GM23248 (cell line): ENCODE measurements at regions not wholly inside any gene's neighbourhood (a gene's known extent, or its start where the extent isn't known, plus 50 kb on each side); places are given as distances from the start of the nearest gene placed in this dataset.
"Not testable (repeated sequence)": the region's sequence is repeated elsewhere in the genome, so short reads cannot be mapped to it uniquely, and the experiment has no call there.

ENCODE experiments used
- DNase-seq: peaks from one replicate; pipeline ENCODE4 v3.0.0-alpha.2; 2015
- H2AFZ ChIP-seq: fragments of 200-600 bp; sonication (generic); 2 replicates; pipeline ENCODE4 v1.6.1; 2016; ENCODE audit warnings: antibody characterized with exemption
- H3F3A ChIP-seq: fragments of 200-600 bp; sonication (generic); 2 replicates; pipeline ENCODE4 v1.6.1; 2016; ENCODE audit warnings: mild to moderate bottlenecking, antibody characterized with exemption, mixed run types; ENCODE audit not compliant: insufficient read depth
- H3K27ac ChIP-seq: fragments of 200-600 bp; sonication (generic); 2 replicates; pipeline ENCODE4 v1.5.1; 2016; ENCODE audit warnings: mild to moderate bottlenecking
- H3K27me3 ChIP-seq: fragments of 200-600 bp; sonication (generic); replicated peaks from 2 replicates; pipeline ENCODE4 v1.6.1; 2016; ENCODE audit warnings: mild to moderate bottlenecking; ENCODE audit not compliant: insufficient read depth
- H3K36me3 ChIP-seq: fragments of 200-600 bp; sonication (generic); 2 replicates; pipeline ENCODE4 v1.6.1; 2016; ENCODE audit warnings: low read depth, mild to moderate bottlenecking
- H3K4me1 ChIP-seq: fragments of 200-600 bp; sonication (generic); 2 replicates; pipeline ENCODE4 v1.6.1; 2016; ENCODE audit warnings: mild to moderate bottlenecking; ENCODE audit not compliant: insufficient read depth
- H3K4me2 ChIP-seq: fragments of 200-600 bp; sonication (generic); one replicate; pipeline ENCODE4 v1.6.1; 2016; ENCODE audit warnings: mild to moderate bottlenecking; ENCODE audit not compliant: unreplicated experiment
- H3K4me3 ChIP-seq: fragments of 200-600 bp; sonication (generic); 2 replicates; pipeline ENCODE4 v1.5.1; 2016; ENCODE audit warnings: mild to moderate bottlenecking
- H3K79me2 ChIP-seq: fragments of 200-600 bp; sonication (generic); 2 replicates; pipeline ENCODE4 v1.6.1; 2016; ENCODE audit warnings: mild to moderate bottlenecking; ENCODE audit not compliant: insufficient read depth
- H3K9ac ChIP-seq: fragments of 200-600 bp; sonication (generic); 2 replicates; pipeline ENCODE4 v1.6.1; 2016; ENCODE audit warnings: mild to moderate bottlenecking
- H3K9me2 ChIP-seq: fragments of 200-600 bp; sonication (generic); 2 replicates; pipeline ENCODE4 v1.6.1; 2016; ENCODE audit warnings: mixed run types, mild to moderate bottlenecking, moderate library complexity; ENCODE audit not compliant: insufficient read depth
- H3K9me3 ChIP-seq: fragments of 200-600 bp; sonication (generic); one replicate; pipeline ENCODE4 v1.6.1; 2017; ENCODE audit warnings: low read depth
- H4K20me1 ChIP-seq: fragments of 200-600 bp; sonication (generic); 2 replicates; pipeline ENCODE4 v1.6.0; 2016; ENCODE audit not compliant: insufficient read depth
- WGBS, 2 experiments: methylation state at CpG; one replicate each; pipeline ENCODE4 v1.1.6; 2015 to 2017; ENCODE audit warnings: low lambda C conversion rate in 2 of 2, low coverage in 1 of 2; ENCODE audit errors: missing lambda C conversion rate in 2 of 2; 5-methylcytosine and 5-hydroxymethylcytosine counted together
- in situ Hi-C: fragments of 300-500 bp; cut with MboI; formaldehyde crosslinking; loops from 2 replicates; pipeline ENCODE4 v1.15.0; 2020

DNA sequence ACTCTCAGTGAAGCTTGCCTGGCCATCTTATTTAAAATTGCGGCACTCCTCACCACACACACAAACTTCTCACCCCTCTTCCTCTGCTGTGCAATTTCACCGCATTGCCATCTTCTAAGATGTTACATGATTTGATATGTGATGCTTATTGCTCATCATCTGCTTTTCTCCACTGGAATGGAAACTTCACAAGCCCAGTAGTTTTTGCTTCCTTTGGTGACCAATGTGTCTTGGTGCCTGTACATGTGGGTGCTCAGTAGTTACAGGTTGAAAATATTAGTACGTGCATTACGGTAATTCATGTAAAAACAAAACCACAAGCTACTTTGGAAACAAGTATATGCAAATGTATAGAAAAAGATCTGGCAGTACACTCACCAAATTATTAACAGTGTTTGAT is 99.2 kb downstream of the SPDYE17 start:
- H3K36me3 ChIP-seq, in situ Hi-C loops, H3K9me2 ChIP-seq, H3K79me2 ChIP-seq, H3K27ac ChIP-seq, H3K4me2 ChIP-seq, H3F3A ChIP-seq, H3K4me1 ChIP-seq, H2AFZ ChIP-seq, H3K9ac ChIP-seq, DNase-seq, H3K27me3 ChIP-seq, H4K20me1 ChIP-seq, H3K4me3 ChIP-seq, H3K9me3 ChIP-seq: not testable (repeated sequence)
- 72 to 80% methylated on average over 4 of the region's 4 CpGs for WGBS, 2 experiments

DNA sequence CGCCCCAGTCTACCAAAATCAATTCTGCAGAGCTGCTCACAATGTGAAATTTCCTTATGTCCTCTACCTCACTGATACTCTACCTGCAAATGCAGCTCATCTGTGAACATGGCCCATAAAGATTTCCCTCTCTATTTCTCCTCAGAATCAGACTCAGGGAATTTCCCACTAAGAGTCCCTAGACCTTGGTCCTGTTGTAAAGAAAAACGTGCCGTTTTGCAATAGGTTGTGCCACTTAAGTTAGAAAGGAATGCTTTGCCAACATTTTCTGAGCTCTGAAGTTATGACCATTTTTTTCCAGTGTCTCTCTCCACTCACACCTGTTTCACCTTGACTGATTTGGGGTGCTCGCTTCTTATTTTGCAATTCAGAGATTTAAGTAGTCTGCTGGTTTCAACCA is 100.7 kb downstream of the SPDYE17 start:
- H3K79me2 ChIP-seq, H3F3A ChIP-seq, H3K9me3 ChIP-seq, H3K27me3 ChIP-seq, H4K20me1 ChIP-seq, DNase-seq, H3K9me2 ChIP-seq, H3K36me3 ChIP-seq, H3K4me1 ChIP-seq, H2AFZ ChIP-seq, in situ Hi-C loops, H3K9ac ChIP-seq, H3K27ac ChIP-seq, H3K4me2 ChIP-seq, H3K4me3 ChIP-seq: not testable (repeated sequence)
- 35 to 49% methylated on average over 3 of the region's 4 CpGs for WGBS, 2 experiments

DNA sequence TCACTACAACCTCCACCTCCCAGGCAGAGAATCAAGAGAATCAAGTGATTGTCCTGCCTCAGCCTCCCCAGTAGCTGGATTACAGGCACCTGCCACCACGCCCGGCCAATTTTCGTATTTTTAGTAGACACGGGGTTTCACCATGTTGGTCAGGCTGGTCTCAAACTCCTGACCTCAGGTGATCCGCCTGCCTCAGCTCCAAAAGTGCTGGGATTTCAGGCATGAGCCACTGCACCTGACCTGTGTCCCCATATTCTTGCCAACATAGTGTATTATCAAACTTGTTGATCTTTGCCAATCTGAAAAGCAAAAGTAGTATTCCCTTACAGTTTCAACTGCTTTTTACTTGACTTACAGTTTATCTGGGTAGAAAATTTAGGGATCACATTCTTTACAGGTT is 101.7 kb downstream of the SPDYE17 start:
- H3K9ac ChIP-seq, H3K9me2 ChIP-seq, H3K4me3 ChIP-seq, H3F3A ChIP-seq, in situ Hi-C loops, H4K20me1 ChIP-seq, H2AFZ ChIP-seq, H3K27me3 ChIP-seq, H3K27ac ChIP-seq, H3K9me3 ChIP-seq, DNase-seq, H3K79me2 ChIP-seq, H3K36me3 ChIP-seq, H3K4me1 ChIP-seq, H3K4me2 ChIP-seq: not testable (repeated sequence)
- 55 to 59% methylated on average over 5 of the region's 5 CpGs for WGBS, 2 experiments

DNA sequence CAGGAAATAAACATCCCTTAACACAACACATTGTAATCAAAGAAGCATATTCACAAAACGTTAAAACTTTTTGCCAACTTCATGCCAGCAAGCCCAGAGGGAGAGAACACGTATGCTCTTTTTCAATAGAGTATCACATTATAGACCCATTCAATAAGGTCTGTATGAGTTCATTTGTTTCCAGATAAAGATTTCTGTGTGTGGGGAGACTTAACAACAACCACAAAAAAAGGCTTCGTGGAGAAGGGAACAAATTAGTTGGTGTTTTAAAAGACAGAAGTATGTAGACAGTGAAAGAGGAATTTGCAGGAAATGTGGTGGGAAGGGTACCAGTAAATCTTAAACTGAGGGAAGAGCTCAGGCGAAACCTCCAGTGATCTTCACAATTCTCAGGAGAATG is 103.4 kb downstream of the SPDYE17 start:
- H3K36me3 ChIP-seq, H3K9ac ChIP-seq, H3K4me1 ChIP-seq, H2AFZ ChIP-seq, DNase-seq, H3F3A ChIP-seq, H3K27ac ChIP-seq, H3K4me2 ChIP-seq, H3K9me2 ChIP-seq, in situ Hi-C loops, H3K9me3 ChIP-seq, H3K27me3 ChIP-seq, H4K20me1 ChIP-seq, H3K79me2 ChIP-seq, H3K4me3 ChIP-seq: not testable (repeated sequence)
- WGBS, 2 experiments: 21 to 23% methylated on average over 4 of the region's 4 CpGs

DNA sequence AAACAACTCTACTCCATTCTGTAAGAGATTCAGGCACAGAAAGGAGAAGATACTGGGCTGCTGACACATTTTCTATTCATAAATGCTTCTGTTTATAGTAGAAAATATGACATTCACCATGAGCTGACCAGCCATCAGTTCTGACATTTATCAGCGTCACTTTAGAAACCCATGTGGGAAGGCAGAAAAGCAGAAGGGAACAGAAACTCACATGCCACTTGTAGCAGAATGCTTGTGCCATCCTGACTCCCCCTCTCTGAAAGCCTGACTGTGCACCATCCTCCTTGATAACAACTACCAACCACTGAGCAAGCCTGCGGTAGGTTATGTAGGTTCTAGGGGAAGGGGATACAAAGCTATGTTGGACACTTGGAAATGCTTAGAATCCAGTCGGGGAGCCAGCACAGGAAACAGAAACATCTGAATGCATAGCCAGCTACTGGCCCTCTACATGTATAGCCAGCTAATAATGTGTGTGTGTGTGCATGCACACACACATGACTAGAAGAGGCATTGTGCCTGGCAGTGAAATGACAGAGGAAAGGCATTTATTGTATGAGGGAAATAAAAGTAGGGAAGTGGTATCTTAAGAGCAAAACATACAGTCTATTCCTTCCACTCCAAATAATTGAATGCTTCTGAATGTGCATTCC is 104.3 kb downstream of the SPDYE17 start:
- H3K4me3 ChIP-seq, H2AFZ ChIP-seq, DNase-seq, H4K20me1 ChIP-seq, H3F3A ChIP-seq, H3K27ac ChIP-seq, H3K79me2 ChIP-seq, H3K4me2 ChIP-seq, in situ Hi-C loops, H3K9me2 ChIP-seq, H3K4me1 ChIP-seq, H3K9ac ChIP-seq, H3K9me3 ChIP-seq, H3K36me3 ChIP-seq, H3K27me3 ChIP-seq: not testable (repeated sequence)
- WGBS, 2 experiments: 61 to 68% methylated on average over 3 of the region's 3 CpGs

DNA sequence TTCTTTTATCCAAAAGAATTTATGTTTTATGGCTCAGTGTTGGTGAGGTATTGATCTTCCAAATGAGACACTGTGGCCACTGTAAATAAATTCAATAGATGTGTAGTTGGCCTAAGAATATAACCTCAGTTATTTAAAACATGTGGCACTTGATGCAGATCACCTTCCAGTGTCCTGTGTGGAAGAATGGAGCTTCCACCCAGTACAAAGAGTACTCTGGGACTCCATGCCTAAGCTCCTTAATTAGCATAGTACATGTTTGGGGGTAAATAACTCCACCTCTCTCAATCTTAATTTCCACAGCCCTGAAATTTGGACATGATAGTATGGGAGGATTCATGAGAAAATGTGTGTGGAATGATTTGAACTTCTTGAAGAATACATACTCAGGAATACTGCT is 105.7 kb downstream of the SPDYE17 start:
- in situ Hi-C loops, H3K9me2 ChIP-seq, H3K9ac ChIP-seq, H4K20me1 ChIP-seq, H3K36me3 ChIP-seq, H3K4me1 ChIP-seq, H3K79me2 ChIP-seq, H3K9me3 ChIP-seq, H3F3A ChIP-seq, H3K4me3 ChIP-seq, DNase-seq, H3K4me2 ChIP-seq, H2AFZ ChIP-seq, H3K27ac ChIP-seq: not testable (repeated sequence)
- H3K27me3 ChIP-seq: peaks cover 18% of the 10 kb centered on the region; the same call in 1 of the 2 replicates

DNA sequence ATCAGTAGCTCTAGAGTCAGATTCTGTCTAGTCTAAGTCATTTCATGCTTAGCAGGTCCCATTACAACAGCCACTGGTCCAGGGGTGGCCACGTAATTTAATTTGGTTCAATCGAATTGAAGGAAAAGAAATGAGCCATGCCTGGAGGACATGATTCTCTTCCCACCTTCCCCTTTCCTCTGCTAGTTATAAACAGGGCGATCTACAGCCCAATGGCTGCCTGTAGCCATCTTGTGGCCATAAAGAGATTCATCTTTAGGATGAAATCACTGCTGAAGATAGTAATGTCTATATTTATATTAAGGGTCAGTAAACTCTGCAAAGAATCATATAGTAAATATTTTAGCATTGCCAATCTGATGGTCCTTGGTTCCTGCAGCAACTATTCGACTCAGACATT is 107.4 kb downstream of the SPDYE17 start:
- H3K4me2 ChIP-seq, H3K27ac ChIP-seq, H3K79me2 ChIP-seq, H3K9ac ChIP-seq, DNase-seq, H3F3A ChIP-seq, H3K9me2 ChIP-seq, H3K4me3 ChIP-seq, H3K36me3 ChIP-seq, in situ Hi-C loops, H3K4me1 ChIP-seq, H3K9me3 ChIP-seq, H2AFZ ChIP-seq, H4K20me1 ChIP-seq: not testable (repeated sequence)
- H3K27me3 ChIP-seq: peaks cover 18% of the 10 kb centered on the region; the same call in 1 of the 2 replicates
- WGBS, 2 experiments: 29 to 30% methylated on average over 4 of the region's 4 CpGs

DNA sequence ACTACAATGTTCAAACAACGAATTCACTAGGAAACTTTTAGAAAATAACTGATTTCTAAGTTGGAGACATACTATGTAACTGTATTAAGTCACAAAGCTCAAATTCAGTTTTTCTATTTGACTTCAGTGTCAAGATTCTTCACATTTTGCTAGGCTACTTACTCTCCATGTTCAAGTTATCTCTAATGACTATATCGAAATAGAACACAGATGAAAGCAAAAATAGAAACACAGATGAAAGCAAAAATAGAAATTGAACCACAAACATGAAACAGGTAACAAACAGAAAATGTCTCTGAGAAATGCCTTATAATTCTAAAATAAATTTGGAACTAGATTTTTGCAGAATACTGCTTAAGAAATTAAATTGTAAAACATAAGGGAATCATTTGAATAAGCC is 113.5 kb downstream of the SPDYE17 start:
- H3K79me2 ChIP-seq, H3K4me3 ChIP-seq, H4K20me1 ChIP-seq, in situ Hi-C loops, H3K36me3 ChIP-seq, H3K9me2 ChIP-seq, H3K9ac ChIP-seq, H3K4me2 ChIP-seq, H3K9me3 ChIP-seq, DNase-seq, H3K27ac ChIP-seq, H2AFZ ChIP-seq, H3K4me1 ChIP-seq, H3F3A ChIP-seq: not testable (repeated sequence)
- H3K27me3 ChIP-seq: peaks cover 23% of the 10 kb centered on the region
- WGBS, 2 experiments: 12 to 15% methylated on average over 2 of the region's 2 CpGs
